ENCODE measurements at regions not wholly inside any gene's neighbourhood (a gene's known extent, or its start where the extent isn't known, plus 50 kb on each side); places are given as distances from the start of the nearest gene placed in this dataset.

DNA sequence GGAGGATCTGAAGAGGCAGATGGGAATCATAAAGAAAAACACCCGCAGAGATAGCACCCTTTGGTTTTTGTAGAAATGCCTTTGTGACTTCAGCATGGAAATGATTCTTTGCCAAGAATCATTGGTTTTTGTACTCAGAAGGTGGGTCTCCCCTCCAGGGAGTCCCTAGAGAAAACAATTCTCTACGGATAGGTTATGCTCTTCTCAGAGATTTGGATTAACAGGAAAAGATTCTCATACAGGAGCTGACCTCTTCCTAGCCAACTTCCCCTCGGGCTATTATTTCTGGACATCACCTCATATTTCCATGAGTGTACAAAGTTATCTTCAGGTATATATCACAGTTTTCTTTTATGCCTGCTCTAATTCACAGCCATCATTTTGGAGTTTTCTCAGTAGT, 274.2 kb upstream of the HABP2 start:
- no peak overlapping the region for H3K4me2 ChIP-seq (ENCODE audit: low read length)
- H4K20me1 ChIP-seq (ENCODE audit: insufficient read depth) = no peaks in the 10 kb centered on the region
- ChIA-PET CTCF (no interaction called here), RAD21 (ENCODE audit: low non-redundant PET in 1 of 2, low total read pairs in 2 of 2, uncharacterized antibody in 2 of 2, unreplicated experiment in 2 of 2) (no interaction called here), POLR2A (no interaction called here)
- no peak for ATAC-seq
- TF ChIP-seq ZFX (IDR thresholded peaks at IDR 0.05) = no peak
- TF ChIP-seq SRF (IDR thresholded peaks at IDR 0.05; ENCODE audit: low read depth) = no peak
- TF ChIP-seq, protein P1, sequence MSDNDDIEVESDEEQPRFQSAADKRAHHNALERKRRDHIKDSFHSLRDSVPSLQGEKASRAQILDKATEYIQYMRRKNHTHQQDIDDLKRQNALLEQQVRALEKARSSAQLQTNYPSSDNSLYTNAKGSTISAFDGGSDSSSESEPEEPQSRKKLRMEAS (IDR thresholded peaks at IDR 0.05) = no peak
- TF ChIP-seq YY1 (IDR thresholded peaks at IDR 0.05; ENCODE audit: extremely low read depth, insufficient replicate concordance, low read depth, low read length) = no peak
- no peak for TF ChIP-seq POLR2AphosphoS5 (IDR thresholded peaks at IDR 0.05; ENCODE audit: low read depth, low read length)
- no peak for TF ChIP-seq ZNF274 (IDR thresholded peaks at IDR 0.05; ENCODE audit: low read depth, low read length)
- no peak for TF ChIP-seq POLR2A (IDR thresholded peaks at IDR 0.05; ENCODE audit: borderline replicate concordance, extremely low read depth, insufficient read depth, insufficient read length)
- TF ChIP-seq CTCF (IDR thresholded peaks at IDR 0.05 in 2 of 3, conservative IDR thresholded peaks at IDR 0.05 in 1 of 3; ENCODE audit: borderline replicate concordance in 1 of 3, insufficient read depth in 1 of 3, low read depth in 2 of 3, low read length in 2 of 3) = no peak
- TF ChIP-seq RAD21 (IDR thresholded peaks at IDR 0.05; ENCODE audit: low read depth) = no peak
- TF ChIP-seq EGR1 (IDR thresholded peaks at IDR 0.05; ENCODE audit: low read depth) = no peak
- no peak overlapping the region for H3K9ac ChIP-seq (ENCODE audit: low read length)
- intact Hi-C loops (cut with micrococcal nuclease) = no loop called here
- no peaks in the 10 kb centered on the region for H3K27me3 ChIP-seq (ENCODE audit: insufficient read depth, low read length)
- no peaks in the 10 kb centered on the region for H3K4me1 ChIP-seq (ENCODE audit: control insufficient read depth in 1 of 2, insufficient read depth in 2 of 2, low read length in 2 of 2)
- no peak overlapping the region for H2AFZ ChIP-seq (ENCODE audit: low read depth, low read length, poor library complexity, severe bottlenecking)
- DNase-seq (ENCODE audit: low read depth, low spot score) = no peak
- H3K4me3 ChIP-seq (replicated peaks in 1 of 2; ENCODE audit: low read depth in 1 of 2, low read length in 2 of 2) = no peak overlapping the region
- no peak overlapping the region for H3K27ac ChIP-seq (ENCODE audit: low read depth, low read length)
- H3K9me3 ChIP-seq (ENCODE audit: control insufficient read depth in 1 of 2, insufficient read depth in 1 of 2, low read depth in 1 of 2, low read length in 2 of 2) = peaks cover 0 to 8% of the 10 kb centered on the region in 2 experiments; a peak in 1 of 4 replicates
- H3K79me2 ChIP-seq (ENCODE audit: insufficient read depth, low read length) = no peaks in the 10 kb centered on the region
- no TSS peak for BruUV-seq (replicated peaks)
- no peaks in the 10 kb centered on the region for H3K9me2 ChIP-seq (ENCODE audit: insufficient read depth)
- H3K36me3 ChIP-seq (ENCODE audit: control insufficient read depth in 1 of 2, insufficient read depth in 2 of 2, low read length in 2 of 2) = no peaks in the 10 kb centered on the region
